A549 (cell line): ENCODE measurements at regions not wholly inside any gene's neighbourhood (a gene's known extent, or its start where the extent isn't known, plus 50 kb on each side); places are given as distances from the start of the nearest gene placed in this dataset.

Experiments
- ATAC-seq, 2 experiments: fragments of 200-7000 bp in 1 of 2; fragments of >200 bp in 1 of 2; cut with Nextera tagmentation in 1 of 2; cut with Tn5 transposase in 1 of 2; 3 replicates each; pipeline versions ENCODE4 v1.8.0 to v1.9.1; 2018 to 2020; ENCODE audit warnings: mild to moderate bottlenecking in 1 of 2, moderate library complexity in 1 of 2
- CTCF ChIA-PET: fragments of 300-600 bp; sonication (Branson Sonifier 250); formaldehyde crosslinking; extraction: SDS; loops from one replicate; lab custom pipeline; 2021; ENCODE audit warnings: antibody characterized with exemption, inconsistent platforms; lab: Yijun Ruan, JAX
- POLR2A ChIA-PET: fragments of 350-600 bp; formaldehyde crosslinking; extraction: SDS; loops from one replicate; lab custom pipeline; 2021; ENCODE audit warnings: antibody characterized with exemption, inconsistent platforms; lab: Yijun Ruan, JAX
- DNase-seq, 2 experiments: peaks; one replicate each; pipeline versions ENCODE4 v3.0.0 to v3.0.0-alpha.2; 2011 to 2016; ENCODE audit warnings: low read depth in 1 of 2, low spot score in 1 of 2
- FAIRE-seq: peaks from 2 replicates; lab custom pipeline; 2011; peaks lifted over from hg19 to GRCh38; lab: Jason Lieb, UNC
- H3K27ac ChIP-seq, 2 experiments: fragments of >200 bp; sonication (Bioruptor Twin); formaldehyde crosslinking; 3 replicates each; pipeline ENCODE4 v1.5.1; 2016 to 2017
- H3K4me1 ChIP-seq: fragments of >200 bp; sonication (Bioruptor Twin); formaldehyde crosslinking; 3 replicates; pipeline ENCODE4 v1.6.1; 2016
- H3K4me2 ChIP-seq: fragments of >200 bp; sonication (Bioruptor Twin); formaldehyde crosslinking; 3 replicates; pipeline ENCODE4 v1.6.1; 2016
- H3K4me3 ChIP-seq: fragments of >200 bp; sonication (Bioruptor Twin); formaldehyde crosslinking; 3 replicates; pipeline ENCODE4 v1.5.1; 2016
- H3K9me3 ChIP-seq: fragments of >200 bp; sonication (Bioruptor Twin); formaldehyde crosslinking; 3 replicates; pipeline ENCODE4 v1.6.1; 2016
- BCL3 ChIP-seq: fragments of >200 bp; sonication (Bioruptor Twin); formaldehyde crosslinking; IDR thresholded peaks from 3 replicates; pipeline ENCODE4 v1.6.1; 2016
- BHLHE40 ChIP-seq: IDR thresholded peaks from 2 replicates; pipeline ENCODE4 v1.6.1; 2012; ENCODE audit warnings: low read depth, low read length, inconsistent platforms
- CBX2 ChIP-seq: fragments of 200-600 bp; sonication (generic); IDR thresholded peaks from 2 replicates; pipeline ENCODE4 v1.6.1; 2016; ENCODE audit warnings: low read depth, mild to moderate bottlenecking, borderline replicate concordance
- CBX8 ChIP-seq: fragments of 200-600 bp; sonication (generic); IDR thresholded peaks from 2 replicates; pipeline ENCODE4 v1.6.1; 2016
- EHF ChIP-seq: fragments of 250-450 bp; sonication (Bioruptor Pico); IDR thresholded peaks from 2 replicates; pipeline ENCODE4 v1.5.0; 2020; ENCODE audit warnings: mild to moderate bottlenecking
- EHMT2 ChIP-seq: fragments of 200-600 bp; sonication (generic); IDR thresholded peaks from 2 replicates; pipeline ENCODE4 v1.6.1; 2016; ENCODE audit warnings: antibody characterized with exemption, low read depth, mild to moderate bottlenecking, moderate library complexity
- ESRRA ChIP-seq: fragments of 150-350 bp; IDR thresholded peaks from 2 replicates; pipeline ENCODE4 v1.6.1; 2014; ENCODE audit warnings: mild to moderate bottlenecking, low read length, borderline replicate concordance
- FOSB ChIP-seq: fragments of 250-450 bp; sonication (Bioruptor Pico); IDR thresholded peaks from 2 replicates; pipeline ENCODE4 v1.5.0; 2020; ENCODE audit warnings: mild to moderate bottlenecking, moderate library complexity
- FOSL2 ChIP-seq, 2 experiments: fragments of 450-650 bp in 1 of 2; fragments of >200 bp in 1 of 2; sonication (Bioruptor Twin) in 1 of 2; formaldehyde crosslinking; IDR thresholded peaks; 2 replicates each; pipeline versions ENCODE4 v1.5.0 to v1.6.1; 2016 to 2020; ENCODE audit warnings: mild to moderate bottlenecking in 1 of 2, moderate library complexity in 1 of 2
- HOXA7 ChIP-seq: fragments of 250-450 bp; sonication (Bioruptor Pico); IDR thresholded peaks from 2 replicates; pipeline ENCODE4 v1.5.0; 2020; ENCODE audit warnings: mild to moderate bottlenecking, moderate library complexity
- JUNB ChIP-seq: fragments of >200 bp; sonication (Bioruptor Twin); formaldehyde crosslinking; IDR thresholded peaks from 2 replicates; pipeline ENCODE4 v1.6.1; 2016
- KDM1A ChIP-seq: fragments of 200-600 bp; sonication (generic); IDR thresholded peaks from 2 replicates; pipeline ENCODE4 v1.6.1; 2016; ENCODE audit warnings: low read depth, mild to moderate bottlenecking
- KDM5A ChIP-seq: fragments of 200-600 bp; sonication (generic); IDR thresholded peaks from 2 replicates; pipeline ENCODE4 v1.6.1; 2016; ENCODE audit warnings: antibody characterized with exemption, mild to moderate bottlenecking
- MAFK ChIP-seq: fragments of 450-650 bp; IDR thresholded peaks from 2 replicates; pipeline ENCODE4 v1.6.1; 2014; ENCODE audit not compliant: partially characterized antibody
- MAX ChIP-seq: IDR thresholded peaks from 2 replicates; pipeline ENCODE4 v1.6.1; 2012
- MAZ ChIP-seq: fragments of 150-350 bp; IDR thresholded peaks from 2 replicates; pipeline ENCODE4 v1.6.1; 2014; ENCODE audit warnings: antibody characterized with exemption, low read depth, low read length, borderline replicate concordance
- MYC ChIP-seq: IDR thresholded peaks from 2 replicates; pipeline ENCODE4 v1.6.1; 2012; ENCODE audit warnings: mild to moderate bottlenecking, inconsistent platforms, low read length, improper control_type of control experiment, borderline replicate concordance
- NPAS2 ChIP-seq: fragments of 250-450 bp; sonication (Bioruptor Pico); IDR thresholded peaks from 2 replicates; pipeline ENCODE4 v1.8.0; 2022; ENCODE audit warnings: mild to moderate bottlenecking, moderate library complexity, borderline replicate concordance
- NR3C1 ChIP-seq: fragments of >200 bp; sonication (Bioruptor Twin); formaldehyde crosslinking; IDR thresholded peaks from 3 replicates; pipeline ENCODE4 v1.6.1; 2017
- PBX3 ChIP-seq: IDR thresholded peaks from 2 replicates; pipeline ENCODE4 v1.6.1; 2012
- POLR2AphosphoS2 ChIP-seq: conservative IDR thresholded peaks from 2 replicates; pipeline ENCODE4 v1.6.1; 2012; ENCODE audit warnings: low read length, improper control_type of control experiment, inconsistent platforms
- RCOR1 ChIP-seq: fragments of 150-350 bp; IDR thresholded peaks from 2 replicates; pipeline ENCODE4 v1.6.1; 2014; ENCODE audit warnings: antibody characterized with exemption, low read length, low read depth
- ZC3H11A ChIP-seq: fragments of 450-650 bp; IDR thresholded peaks from 2 replicates; pipeline ENCODE4 v1.6.1; 2014; ENCODE audit warnings: antibody characterized with exemption, mild to moderate bottlenecking
- ZSCAN20 ChIP-seq: fragments of 250-450 bp; sonication (Bioruptor Pico); IDR thresholded peaks from 2 replicates; pipeline ENCODE4 v1.8.0; 2022; ENCODE audit warnings: mild to moderate bottlenecking, moderate library complexity
- WGBS: methylation state at CpG from one replicate; pipeline ENCODE4 v1.1.6; 2017; ENCODE audit errors: missing lambda C conversion rate; 5-methylcytosine and 5-hydroxymethylcytosine counted together

GRCh38 chr1:61605607-61606321 lies 119.2 kb downstream of the TM2D1 start:
- Histone ChIP-seq H3K4me1 (peaks cover 15% of the 10 kb centered on the region), H3K4me3 (no peak overlapping the region), H3K4me2 (peak overlapping the region; percentile 50), H3K27ac (peak overlapping the region; percentile 14 to 40; a peak in 2 of 6 replicates), H3K9me3 (no peaks in the 10 kb centered on the region)
- FAIRE-seq, result no peak
- TF ChIP-seq RCOR1 (no peak), KDM1A (no peak), JUNB (no peak), FOSL2 (IDR thresholded peaks at IDR 0.05) (no peak), FOSL2 (CRISPR knock-in tag; IDR thresholded peaks at IDR 0.05) (peak; percentile 46), MAFK (no peak), EHMT2 (no peak)
- no peak for DNase-seq
- ChIA-PET POLR2A (no interaction called here), CTCF (no interaction called here)
- no peak for ATAC-seq
- WGBS, result 85% methylated on average over 4 of the region's 4 CpGs

GRCh38 chr1:61604684-61605083 lies 120.3 kb downstream of the TM2D1 start:
- CTCF ChIA-PET, result no interaction called here
- Histone ChIP-seq H3K27ac (no peak overlapping the region), H3K4me3 (no peak overlapping the region), H3K4me2 (no peak overlapping the region), H3K9me3 (no peaks in the 10 kb centered on the region), H3K4me1 (peaks cover 15% of the 10 kb centered on the region)
- TF ChIP-seq FOSB (CRISPR knock-in tag) (no peak), ZSCAN20 (CRISPR knock-in tag) (no peak), MYC (no peak)
- 87% methylated on average over 1 of the region's 1 CpG for WGBS
- no peak for FAIRE-seq
- DNase-seq, result no peak
- POLR2A ChIA-PET, result no interaction called here
- ATAC-seq, result no peak

GRCh38 chr1:61604261-61604660 lies 120.7 kb downstream of the TM2D1 start:
- H3K4me3 ChIP-seq, result no peak overlapping the region
- H3K4me2 ChIP-seq, result no peak overlapping the region
- CTCF ChIA-PET, result no interaction called here
- no peaks in the 10 kb centered on the region for H3K9me3 ChIP-seq
- no peak overlapping the region for H3K27ac ChIP-seq
- peaks cover 15% of the 10 kb centered on the region for H3K4me1 ChIP-seq
- ATAC-seq, result no peak
- DNase-seq, result no peak
- POLR2A ChIA-PET, result no interaction called here
- TF ChIP-seq KDM1A, result no peak
- TF ChIP-seq BHLHE40, result no peak
- no peak for TF ChIP-seq EHMT2
- TF ChIP-seq MAX, result no peak
- no peak for TF ChIP-seq CBX8
- TF ChIP-seq HOXA7 (CRISPR knock-in tag), result no peak
- TF ChIP-seq EHF (CRISPR knock-in tag), result no peak
- no peak for TF ChIP-seq ZC3H11A
- TF ChIP-seq MYC, result no peak
- 94% methylated on average over 4 of the region's 4 CpGs for WGBS
- no peak for FAIRE-seq

- Histone ChIP-seq H3K4me2 (no peak overlapping the region), H3K27ac (no peak overlapping the region), H3K4me3 (no peak overlapping the region), H3K9me3 (no peaks in the 10 kb centered on the region), H3K4me1 (peaks cover 15% of the 10 kb centered on the region)
- ChIA-PET CTCF (interaction anchor here (1.7 kb wide), 1 partner anchor 14 kb away, joined by 5 read pairs; no protein-coding TSS in a partner anchor), POLR2A (no interaction called here)
- no peak for FAIRE-seq
- no peak for ATAC-seq
- WGBS, result 84% methylated on average over 3 of the region's 3 CpGs
- no peak for DNase-seq
- TF ChIP-seq NPAS2 (CRISPR knock-in tag), result no peak
- no peak for TF ChIP-seq PBX3
- TF ChIP-seq BCL3, result no peak
- TF ChIP-seq MAZ, result no peak
- TF ChIP-seq NR3C1, result no peak
- no peak for TF ChIP-seq CBX2
- TF ChIP-seq ESRRA, result no peak
- TF ChIP-seq KDM5A, result no peak
- TF ChIP-seq POLR2AphosphoS2, result no peak
Measured at GRCh38 chr1:61602663-61603062, 122.3 kb downstream of the TM2D1 start.
